Liver (tissue), 3 donors: ENCODE measurements at regions not wholly inside any gene's neighbourhood (a gene's known extent, or its start where the extent isn't known, plus 50 kb on each side); places are given as distances from the start of the nearest gene placed in this dataset.

ENCODE experiments used
- CTCF ChIP-seq: fragments of 150-350 bp; IDR thresholded peaks from 2 replicates; pipeline ENCODE4 v1.5.1; 2017; ENCODE audit warnings: improper control_type of control experiment, low read depth, low read length; ENCODE audit not compliant: missing input control
- GABPA ChIP-seq, 2 donors: IDR thresholded peaks in 1 of 2; conservative IDR thresholded peaks in 1 of 2; 2 replicates each; pipeline ENCODE4 v1.6.1; 2016; ENCODE audit warnings: antibody characterized with exemption in 2 of 2, mild to moderate bottlenecking in 1 of 2, moderate library complexity in 1 of 2
- HNF4A ChIP-seq, 2 donors: conservative IDR thresholded peaks; 2 replicates each; pipeline ENCODE4 v1.6.1; 2016; ENCODE audit warnings: antibody characterized with exemption in 2 of 2, mild to moderate bottlenecking in 2 of 2
- JUND ChIP-seq, 2 donors: IDR thresholded peaks; 2 replicates each; pipeline ENCODE4 v1.6.1; 2016; ENCODE audit warnings: antibody characterized with exemption in 2 of 2
- MAX ChIP-seq: IDR thresholded peaks from 2 replicates; pipeline ENCODE4 v1.6.1; 2016; ENCODE audit warnings: antibody characterized with exemption
- RAD21 ChIP-seq, 2 donors: IDR thresholded peaks; 2 replicates each; pipeline ENCODE4 v1.6.1; 2016; ENCODE audit warnings: antibody characterized with exemption in 2 of 2, mild to moderate bottlenecking in 2 of 2
- REST ChIP-seq: IDR thresholded peaks from 2 replicates; pipeline ENCODE4 v1.6.1; 2016; ENCODE audit warnings: antibody characterized with exemption, mild to moderate bottlenecking
- RXRA ChIP-seq, 2 donors: IDR thresholded peaks; 2 replicates each; pipeline ENCODE4 v1.6.1; 2017 to 2018; ENCODE audit warnings: antibody characterized with exemption in 2 of 2, mild to moderate bottlenecking in 1 of 2
- SP1 ChIP-seq: IDR thresholded peaks from 2 replicates; pipeline ENCODE4 v1.6.1; 2018; ENCODE audit warnings: antibody characterized with exemption, mild to moderate bottlenecking
- TAF1 ChIP-seq: conservative IDR thresholded peaks from 2 replicates; pipeline ENCODE4 v1.6.1; 2016; ENCODE audit warnings: antibody characterized with exemption, mild to moderate bottlenecking
- YY1 ChIP-seq: IDR thresholded peaks from 2 replicates; pipeline ENCODE4 v1.6.1; 2016; ENCODE audit warnings: antibody characterized with exemption, mild to moderate bottlenecking
- ZBTB33 ChIP-seq: IDR thresholded peaks from 2 replicates; pipeline ENCODE4 v1.6.1; 2016; ENCODE audit warnings: antibody characterized with exemption
- donor health status: healthy.
- donor health status: healthy.

GRCh38 chr12:132407992-132408391 lies 78.6 kb upstream of the GALNT9 start:
- TF ChIP-seq YY1 (no peak), REST (no peak), CTCF (no peak), RAD21 (IDR thresholded peaks at IDR 0.05) (no peak), SP1 (no peak), RXRA (IDR thresholded peaks at IDR 0.05) (no peak), ZBTB33 (no peak), JUND (IDR thresholded peaks at IDR 0.05) (no peak), HNF4A (conservative IDR thresholded peaks at IDR 0.05) (no peak), TAF1 (no peak), MAX (no peak), GABPA (IDR thresholded peaks at IDR 0.05 in 1 of 2, conservative IDR thresholded peaks at IDR 0.05 in 1 of 2) (no peak)
